Umbilical cord (tissue), 1 donor: ENCODE measurements at regions not wholly inside any gene's neighbourhood (a gene's known extent, or its start where the extent isn't known, plus 50 kb on each side); places are given as distances from the start of the nearest gene placed in this dataset.

ENCODE experiments used
- DNase-seq: peaks from one replicate; pipeline ENCODE4 v3.0.0-alpha.2; 2015; ENCODE audit warnings: low spot score

DNA sequence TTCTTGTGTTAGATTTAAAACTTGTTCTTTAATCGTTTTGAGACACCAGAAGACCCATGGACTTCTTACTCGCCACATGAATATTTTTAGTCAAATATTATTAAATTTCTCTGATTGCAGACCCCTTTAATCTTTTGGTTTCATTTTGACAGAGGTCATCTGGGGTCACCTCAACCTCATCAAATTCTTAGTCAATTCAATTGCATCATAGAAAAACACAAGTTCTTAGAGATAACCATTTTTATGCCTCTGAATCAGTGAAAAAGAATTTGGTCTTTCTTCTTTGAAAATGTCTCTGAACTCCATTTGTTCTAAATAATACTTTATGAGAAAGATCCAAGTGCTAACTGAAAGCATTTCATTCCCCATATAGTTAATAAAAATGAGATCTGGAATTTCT is 55.2 kb upstream of the CBLN4 start:
- no peak for DNase-seq

DNA sequence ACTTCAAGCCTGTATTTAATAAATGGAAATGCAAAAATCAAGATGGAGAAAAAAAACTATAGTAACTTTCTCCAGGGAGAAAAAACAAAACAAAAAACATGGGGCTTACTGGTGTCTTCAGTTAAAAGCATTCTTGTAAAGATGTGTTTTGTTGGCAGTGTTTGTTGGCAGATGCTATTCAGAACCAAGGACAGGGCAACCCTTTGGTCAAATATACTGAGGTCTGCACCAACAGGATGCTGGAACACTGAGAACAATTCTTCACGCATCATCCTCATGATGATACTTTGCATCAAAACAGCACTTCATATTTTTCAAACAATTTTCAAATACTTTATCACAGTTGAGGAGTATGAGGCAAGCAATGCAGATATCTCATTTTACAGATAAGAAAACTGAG is 63.7 kb upstream of the CBLN4 start:
- no peak for DNase-seq

DNA sequence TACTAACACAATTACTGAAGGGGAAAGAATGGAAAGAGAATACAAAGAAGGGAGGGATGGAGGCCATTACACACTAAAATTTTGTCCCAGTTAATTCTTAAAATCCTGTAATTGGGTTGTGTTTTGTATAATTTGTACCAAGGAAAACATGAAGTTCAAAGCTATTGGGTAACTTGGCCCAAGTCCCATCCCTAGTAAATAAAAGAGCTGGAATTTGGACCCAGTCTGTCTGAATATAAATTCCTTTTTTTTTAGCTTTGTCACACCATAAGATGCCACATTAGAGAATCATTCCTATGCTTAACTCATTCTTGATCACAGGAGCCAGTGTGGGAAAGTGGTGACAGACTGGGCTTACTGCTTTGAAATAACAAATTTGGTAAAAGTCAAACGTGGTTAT is 66.8 kb upstream of the CBLN4 start:
- no peak for DNase-seq

DNA sequence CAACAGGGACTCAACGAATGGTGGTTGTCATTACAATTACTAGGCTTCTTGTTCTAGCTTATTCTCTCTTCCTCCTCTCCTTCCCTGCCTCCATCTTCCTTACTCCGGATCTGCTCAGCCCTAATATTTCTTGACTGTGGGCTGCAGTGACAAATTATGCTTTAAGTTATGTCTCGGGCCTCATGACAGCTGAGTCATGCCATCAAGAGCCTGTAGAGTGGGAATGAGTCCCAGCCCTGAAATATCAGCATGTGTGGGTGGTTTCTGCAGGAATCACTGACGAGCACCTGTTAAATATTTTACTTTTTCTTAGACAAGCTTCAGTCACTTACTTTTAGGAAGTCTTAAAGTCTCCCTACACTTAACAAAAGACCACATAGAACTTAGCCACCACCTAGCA is 83.1 kb upstream of the CBLN4 start:
- no peak for DNase-seq

DNA sequence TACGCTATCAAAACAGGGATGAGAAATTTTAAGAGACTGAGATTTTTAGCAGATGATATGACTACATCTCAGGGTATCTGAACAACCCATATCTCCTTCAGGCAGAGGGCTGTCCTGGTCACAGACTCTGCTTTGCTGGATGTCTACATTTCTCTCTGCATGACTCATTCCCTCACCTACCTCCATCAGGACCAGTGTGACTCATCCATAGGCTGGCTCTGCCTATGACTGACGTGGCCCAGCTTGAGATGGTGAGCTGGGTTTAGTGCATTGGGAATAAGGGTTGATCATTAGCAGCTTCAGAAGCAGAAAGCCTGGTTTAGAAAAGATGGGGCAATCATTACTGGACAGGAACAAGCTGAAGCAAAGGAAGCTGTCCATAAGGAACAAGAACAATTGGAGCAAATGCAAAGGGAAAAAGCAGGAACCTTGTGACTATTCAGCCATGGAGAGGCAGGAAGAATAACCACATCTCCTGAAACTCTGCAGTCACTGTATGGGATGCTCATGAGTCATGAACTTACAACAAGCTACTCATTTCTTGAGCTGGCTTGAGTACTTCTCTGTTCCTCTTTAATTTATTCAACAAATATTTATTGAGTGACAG is 86.4 kb upstream of the CBLN4 start:
- no peak for DNase-seq

DNA sequence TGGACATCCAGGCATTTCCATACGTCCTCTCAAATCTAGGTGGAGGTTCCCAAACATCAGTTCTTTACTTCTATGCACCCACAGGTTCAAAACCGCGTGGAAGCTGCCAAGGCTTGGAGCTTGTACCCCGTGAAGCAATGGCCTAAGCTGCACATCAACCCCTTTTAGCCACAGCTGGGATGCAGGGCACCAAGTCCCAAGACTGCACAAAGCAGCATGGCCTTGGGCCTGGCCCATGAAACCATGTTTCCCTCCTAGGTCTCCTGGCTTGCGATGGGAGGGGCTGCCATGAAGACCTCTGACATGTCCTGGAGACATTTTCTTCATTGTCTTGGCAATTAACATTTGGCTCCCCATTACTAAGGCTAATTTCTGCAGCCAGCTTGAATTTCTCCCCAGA is 88.9 kb upstream of the CBLN4 start:
- no peak for DNase-seq

DNA sequence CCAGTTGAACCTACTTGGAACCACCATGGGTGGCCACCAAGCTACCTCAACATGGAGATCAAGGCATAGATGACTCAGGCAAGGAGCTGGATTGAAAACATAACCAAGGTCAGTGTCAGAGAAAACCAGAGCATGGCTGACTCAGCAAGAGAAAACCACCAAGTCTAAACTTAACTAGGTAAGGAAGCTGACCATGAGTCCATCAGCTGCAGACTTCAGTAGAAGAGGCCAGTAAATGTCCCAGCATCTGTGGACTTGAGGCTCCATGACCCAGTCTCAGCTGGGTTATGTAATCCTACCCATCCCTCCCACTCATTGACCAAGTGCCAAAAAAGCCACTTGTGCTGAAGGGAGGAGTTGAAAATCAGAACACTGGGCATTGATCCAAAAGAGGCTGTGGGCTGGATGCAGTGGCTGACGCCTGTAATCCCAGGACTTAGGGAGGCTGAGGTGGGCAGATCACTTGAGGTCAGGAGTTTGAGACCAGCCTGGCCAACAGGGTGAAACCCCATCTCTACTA is 93.7 kb upstream of the CBLN4 start:
- peak; percentile 19 for DNase-seq

DNA sequence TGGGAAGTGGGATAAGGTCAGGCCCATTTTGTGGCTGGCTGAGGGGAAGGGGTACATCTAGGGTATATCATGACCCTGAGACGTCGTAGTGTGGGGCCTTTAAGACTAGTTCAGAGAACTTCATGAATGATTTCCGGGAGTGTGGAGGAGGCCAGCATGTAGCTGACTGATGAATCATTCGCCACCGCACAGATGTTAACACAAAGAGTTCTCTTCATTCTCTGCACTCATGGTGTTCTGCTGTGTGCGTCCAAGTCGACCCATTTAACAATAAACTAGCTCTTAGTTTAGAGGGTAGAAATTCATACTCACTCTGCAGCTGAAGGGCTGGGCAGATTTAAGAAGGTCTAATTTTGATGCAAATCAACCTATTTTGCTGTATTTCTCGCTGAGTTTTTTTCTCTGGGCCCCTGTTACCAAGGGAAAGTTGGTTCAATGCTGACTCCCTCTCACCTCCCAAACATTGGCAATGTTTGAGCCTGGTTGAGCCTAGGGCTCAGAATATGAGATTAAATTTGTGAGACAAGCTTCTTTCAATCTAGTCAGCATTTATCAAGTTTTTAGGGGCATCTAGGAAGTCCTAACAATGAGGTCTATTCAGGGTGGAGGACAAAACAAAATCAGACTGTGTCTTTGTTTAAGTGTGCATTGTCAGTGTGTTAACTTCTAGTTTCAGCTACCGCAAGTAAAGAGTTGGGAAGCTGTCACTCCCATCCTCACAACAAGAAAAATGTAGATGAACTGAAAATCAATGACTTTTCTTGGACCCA is 106.8 kb upstream of the CBLN4 start:
- DNase-seq, result no peak

DNA sequence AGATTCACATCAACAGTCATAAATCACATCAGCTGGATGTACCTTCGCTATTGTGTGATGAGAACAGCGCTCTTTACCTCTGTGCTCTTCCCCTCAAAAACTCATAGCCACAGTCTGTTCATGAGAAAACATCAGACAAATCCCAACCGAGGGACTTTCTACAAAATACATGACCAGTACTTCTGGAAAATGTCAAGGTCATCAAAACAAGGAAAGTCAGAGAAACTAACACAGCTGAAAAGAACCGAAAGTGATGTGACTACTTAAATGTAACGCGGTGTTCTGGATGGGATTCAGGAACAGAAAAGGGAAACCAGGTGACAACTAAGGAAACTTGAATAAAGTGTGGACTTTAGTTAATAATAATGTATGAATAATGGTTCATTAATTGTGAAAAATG is 112.0 kb upstream of the CBLN4 start:
- no peak for DNase-seq

DNA sequence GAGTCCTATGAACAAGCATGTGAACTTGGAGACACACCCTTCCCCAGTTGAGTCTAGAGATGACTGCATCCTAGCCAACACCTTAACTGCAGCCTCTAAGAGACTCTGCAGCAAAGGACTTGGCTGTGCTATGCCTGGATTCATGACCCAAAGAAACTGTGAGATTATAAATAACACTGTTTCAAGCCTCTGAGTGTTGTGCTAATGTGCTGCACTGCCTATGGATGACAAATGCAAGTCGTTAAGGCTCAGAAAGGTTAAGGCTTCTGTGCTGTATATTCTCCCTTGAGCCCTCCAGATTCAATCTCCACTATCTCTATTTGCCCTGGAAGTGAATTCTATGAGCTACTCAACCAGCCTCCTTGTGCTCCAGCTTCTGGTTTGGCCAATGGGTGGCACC is 116.5 kb upstream of the CBLN4 start:
- no peak for DNase-seq

DNA sequence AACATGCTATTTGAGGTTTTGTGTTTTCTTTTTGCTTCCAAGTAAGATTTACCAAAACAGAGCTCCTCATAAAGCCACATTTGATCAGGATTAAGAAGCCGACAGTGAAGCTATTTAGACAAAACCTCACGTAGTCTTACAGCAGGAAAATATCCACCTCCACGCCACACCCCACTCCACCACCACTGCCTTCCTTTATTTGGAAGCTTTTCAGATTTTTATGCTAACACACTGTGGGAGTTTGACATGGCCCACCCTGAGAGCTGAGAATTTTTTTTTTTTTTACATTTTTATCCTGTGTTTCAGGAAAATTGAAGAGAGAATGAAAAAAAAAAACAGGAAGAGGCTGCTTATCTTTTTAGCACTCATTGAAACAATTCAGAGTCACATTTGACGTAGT is 104.8 kb upstream of the MC3R start:
- peak; percentile 36 for DNase-seq

DNA sequence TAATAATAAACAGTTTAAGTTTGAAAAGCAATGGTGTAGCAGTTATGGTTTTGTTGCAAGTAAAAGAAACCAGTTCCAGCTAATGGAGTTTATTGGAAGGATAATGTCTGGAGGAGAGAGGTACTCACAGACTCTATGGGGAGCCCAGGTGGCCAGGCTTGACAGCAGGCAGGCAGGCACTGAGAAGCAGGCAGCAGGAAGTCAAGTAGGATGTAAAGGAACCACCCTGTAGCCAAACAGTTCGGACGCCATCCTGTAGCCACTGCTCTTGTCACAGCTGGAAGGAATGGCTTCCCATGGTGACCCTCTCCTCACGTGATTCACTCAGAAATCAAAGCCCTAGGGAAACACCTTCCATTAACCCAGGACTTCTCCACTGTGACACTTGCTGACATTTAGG is 96.7 kb upstream of the MC3R start:
- no peak for DNase-seq

DNA sequence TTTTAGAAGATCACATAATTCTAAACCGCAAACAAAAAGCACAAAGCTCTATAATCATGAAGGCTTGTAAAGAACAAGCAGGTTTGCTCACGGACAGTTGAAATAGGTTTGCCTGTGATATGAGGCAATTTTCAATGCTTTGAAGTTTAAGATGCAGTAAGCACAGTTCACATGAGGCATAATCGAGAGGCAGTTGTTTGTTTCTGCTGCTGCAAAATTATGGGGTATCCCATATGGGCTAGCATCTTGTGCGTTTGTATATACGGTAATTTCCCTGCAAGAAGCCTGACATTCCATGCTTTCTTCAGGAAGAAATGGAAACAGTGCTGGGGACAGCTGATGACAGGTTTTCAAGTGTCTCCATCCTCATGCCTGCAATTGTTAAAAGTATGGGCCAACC is 94.6 kb upstream of the MC3R start:
- DNase-seq, result no peak

DNA sequence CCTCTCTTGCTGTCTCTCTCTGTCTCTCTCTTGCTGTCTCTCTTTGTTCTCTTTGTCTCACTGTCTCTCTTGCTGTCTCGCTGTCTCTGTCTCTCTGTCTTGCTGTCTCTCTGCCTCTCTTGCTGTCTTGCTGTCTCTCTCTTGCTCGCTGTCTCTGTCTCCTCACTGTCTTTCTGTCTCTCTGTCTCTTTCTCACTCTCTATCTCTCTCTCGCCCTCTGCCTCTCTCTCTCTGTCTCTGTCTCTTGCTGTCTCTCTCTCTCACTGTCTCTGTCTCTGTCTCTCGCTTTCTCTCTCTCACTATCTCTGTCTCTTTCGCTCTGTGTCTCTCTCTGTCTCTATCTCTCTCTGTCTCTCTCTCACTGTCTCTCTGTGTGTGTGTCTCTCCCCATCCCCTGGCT is 92.9 kb upstream of the MC3R start:
- no peak for DNase-seq

DNA sequence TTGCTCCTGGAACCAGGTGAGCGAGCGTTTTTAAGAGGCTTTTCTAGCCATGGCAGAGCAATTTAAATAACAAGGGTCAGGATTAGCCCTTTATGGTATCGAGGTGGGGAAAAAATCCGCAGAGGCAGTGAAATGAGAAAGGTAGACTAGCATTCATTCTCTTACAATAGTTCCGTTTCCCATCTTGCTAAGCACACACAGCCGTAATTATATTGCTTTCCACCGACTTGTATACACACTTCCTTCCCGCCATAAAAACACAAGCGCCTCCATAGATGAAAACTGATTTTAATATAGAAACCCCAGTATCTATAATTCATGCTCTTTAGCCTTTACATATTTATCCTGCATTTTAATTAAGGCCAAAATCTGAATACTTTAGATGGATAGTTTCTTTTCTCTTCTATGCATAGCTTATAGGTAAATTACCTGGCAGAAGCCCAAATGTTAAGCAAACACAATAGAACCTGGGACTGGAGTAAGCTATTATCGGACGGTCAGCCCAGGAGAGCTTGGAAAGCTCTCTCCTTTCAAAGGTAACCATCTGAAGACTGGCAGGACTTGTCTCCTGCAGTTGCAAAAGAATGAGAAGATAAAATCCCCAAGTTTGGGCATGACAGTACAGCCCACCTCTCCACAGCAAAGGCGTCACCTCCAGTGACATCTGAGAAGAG is 90.9 kb upstream of the MC3R start:
- no peak for DNase-seq

DNA sequence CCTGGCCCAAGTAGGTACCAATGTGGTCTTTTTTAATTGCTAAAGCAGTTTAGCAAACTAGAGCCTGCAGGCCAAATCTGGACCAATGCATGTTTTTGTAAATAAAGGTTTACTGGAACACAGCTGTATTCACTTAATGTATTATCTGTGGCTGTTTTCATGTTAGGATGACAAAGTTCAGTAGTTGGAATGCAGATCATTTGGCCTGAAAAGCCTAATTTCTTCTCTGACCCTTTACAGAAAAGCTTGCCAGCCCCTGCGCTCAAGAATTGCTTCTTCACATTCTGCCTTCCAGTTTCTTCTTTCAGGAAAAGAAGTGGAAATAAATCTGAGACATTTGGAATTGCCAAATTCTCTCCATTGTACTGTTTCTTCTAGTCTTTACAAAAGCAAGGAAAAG is 90.0 kb upstream of the MC3R start:
- no peak for DNase-seq

DNA sequence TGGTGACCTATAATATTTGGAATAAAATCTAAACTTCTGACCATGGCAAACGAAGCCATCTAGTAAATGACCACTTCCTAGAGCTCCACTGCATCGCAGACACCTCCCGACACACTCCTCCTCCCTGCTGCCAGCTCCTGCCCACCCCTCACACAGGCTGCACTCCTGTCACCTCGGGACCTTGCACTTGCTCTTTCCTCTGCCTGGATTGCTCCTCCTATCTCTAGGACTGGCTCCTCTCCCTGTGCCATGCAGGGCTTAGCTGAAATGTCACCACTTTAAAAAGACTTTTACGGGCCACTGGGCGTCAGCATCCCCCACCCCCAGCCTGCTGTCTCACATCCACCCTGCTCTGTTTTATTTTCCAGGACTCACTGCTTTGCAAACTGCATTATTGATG is 87.6 kb upstream of the MC3R start:
- no peak for DNase-seq

DNA sequence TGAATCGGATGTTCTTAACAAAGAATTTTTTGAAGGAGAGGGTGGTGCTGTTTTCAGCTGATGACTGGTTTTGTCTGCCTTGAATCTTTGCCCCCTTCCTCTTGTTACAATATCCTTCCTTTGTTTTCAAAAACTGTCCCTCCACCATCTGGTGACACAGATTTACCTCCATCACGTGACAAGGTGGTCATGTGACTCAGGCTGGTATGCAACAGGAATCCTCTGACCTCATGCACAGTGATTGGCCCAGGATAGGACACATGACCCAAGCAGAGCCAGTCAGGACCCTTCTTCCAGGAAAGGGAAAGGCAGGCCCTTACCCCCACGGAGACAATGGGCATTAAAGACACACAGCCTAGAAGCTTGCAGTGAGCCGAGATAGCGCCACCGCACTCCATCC is 84.7 kb upstream of the MC3R start:
- DNase-seq, result no peak

DNA sequence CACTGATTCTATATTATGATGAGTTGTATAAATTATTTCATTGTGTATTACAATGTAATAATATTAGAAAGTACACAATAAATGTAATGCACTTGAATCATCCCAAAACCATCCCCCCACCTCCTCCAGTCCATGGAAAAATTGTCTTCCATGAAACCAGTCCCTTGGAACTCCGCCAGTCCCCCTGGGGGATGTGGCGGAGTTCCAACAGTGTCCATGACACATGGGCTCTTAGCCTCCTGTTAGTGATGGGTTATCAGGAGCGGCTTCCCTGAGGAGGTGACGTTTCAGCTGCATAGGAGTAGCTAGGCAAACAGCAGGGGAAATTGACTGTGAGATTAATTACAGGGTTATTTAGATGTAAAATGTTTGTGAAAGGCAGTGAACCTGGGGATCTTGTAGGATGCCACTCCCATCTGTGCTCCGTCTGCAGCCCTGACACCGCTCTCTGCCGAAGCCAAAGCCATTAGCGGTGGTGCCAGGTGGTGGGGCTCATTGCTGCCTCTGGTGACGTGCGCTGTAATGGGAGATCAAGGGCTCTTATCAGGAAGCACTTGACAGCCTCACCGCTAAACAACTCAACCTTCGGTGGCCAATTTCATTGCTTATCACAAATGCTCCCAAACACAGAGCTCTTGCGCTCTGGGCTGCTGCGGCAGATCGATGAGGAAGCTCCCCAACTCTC is 81.6 kb upstream of the MC3R start:
- DNase-seq, result no peak

DNA sequence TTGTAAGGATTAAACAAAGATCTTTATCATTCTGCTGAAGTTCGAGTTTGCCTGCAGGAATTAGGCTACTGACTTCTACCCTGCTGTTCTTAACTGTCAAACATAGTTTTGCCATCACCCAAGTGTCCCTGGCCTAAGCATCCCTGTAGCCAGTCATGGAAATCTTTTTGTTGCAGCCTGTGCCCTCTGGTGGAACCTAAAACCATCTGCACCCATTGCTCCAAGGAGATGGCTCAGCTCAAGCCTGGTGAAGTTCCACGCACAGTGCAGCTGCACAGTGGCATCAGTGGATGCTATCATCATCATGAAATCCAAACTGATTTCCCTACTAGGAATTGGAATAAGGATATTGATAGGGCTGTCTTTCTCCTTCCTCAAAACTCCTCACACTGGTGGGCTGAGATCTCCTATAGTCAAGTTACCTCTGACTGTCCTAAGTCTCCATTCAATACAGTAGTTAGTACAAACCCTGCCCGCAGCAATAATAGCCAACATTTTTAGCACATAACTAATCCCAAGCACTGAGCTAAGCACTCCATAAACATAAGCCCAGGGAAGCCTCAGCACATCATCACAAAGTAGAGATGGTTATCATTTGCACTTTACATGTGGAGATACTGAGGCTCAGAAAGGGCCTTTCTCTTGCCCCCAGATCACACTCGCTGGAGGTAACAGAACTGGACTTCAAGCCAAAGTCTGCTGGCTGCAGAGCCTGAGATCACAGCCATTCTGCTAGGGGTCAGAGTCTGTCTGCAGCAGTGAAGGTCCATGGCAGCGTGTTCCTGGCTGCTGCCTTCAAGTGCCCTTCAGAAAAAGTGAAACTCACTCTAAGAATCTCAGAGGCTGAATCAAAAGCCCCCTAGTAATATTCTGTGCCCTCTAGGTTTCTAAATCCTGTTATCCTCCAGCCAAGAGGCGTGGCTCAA is 77.2 kb upstream of the MC3R start:
- DNase-seq, result peak; percentile 38

DNA sequence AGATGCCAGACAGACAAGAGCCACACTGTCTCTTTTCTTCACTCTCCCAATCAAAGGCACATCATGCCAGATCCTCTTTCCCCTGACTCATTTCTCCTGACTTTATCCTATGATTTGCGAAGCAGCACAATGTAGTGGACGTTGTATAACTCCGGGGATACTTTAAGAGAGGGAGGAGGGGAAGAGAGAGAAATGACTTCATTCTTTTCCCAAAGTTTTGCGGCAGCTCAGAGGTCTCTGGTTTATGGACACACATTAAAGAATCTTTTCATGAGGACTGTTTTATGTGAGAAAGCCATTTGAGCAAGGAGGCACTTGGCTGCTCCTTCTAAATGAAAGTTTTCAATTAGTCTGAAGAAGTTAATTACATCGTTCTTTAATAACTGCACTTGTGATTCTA is 75.1 kb upstream of the MC3R start:
- peak; percentile 90 for DNase-seq
